ENCODE measurements at regions not wholly inside any gene's neighbourhood (a gene's known extent, or its start where the extent isn't known, plus 50 kb on each side); places are given as distances from the start of the nearest gene placed in this dataset.
"Not testable (repeated sequence)": the region's sequence is repeated elsewhere in the genome, so short reads cannot be mapped to it uniquely, and the experiment has no call there.

DNA sequence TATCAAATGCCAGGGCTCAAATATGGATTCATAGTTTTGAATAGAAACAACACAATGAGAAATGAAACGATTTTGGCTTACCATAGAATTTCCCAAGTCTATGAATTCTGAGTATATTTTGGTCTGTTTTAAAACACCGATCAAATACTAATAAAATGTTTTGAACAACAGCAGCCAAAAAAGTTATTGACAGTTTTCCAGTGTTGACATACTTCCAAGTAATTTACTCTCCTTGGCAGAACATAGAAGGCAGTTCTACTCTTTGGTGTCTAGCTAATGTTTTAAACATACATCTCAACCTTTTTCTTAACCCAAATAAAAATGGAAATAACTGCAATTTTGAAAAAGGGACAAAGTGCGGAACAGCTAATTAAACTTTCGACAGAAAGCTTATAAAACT is 1419.8 kb downstream of the ADGRL3 start:
- DNase-seq (ENCODE audit: extremely low spot score, unreplicated experiment) = no peak
- no peak overlapping the region for H3K4me3 Mint-ChIP-seq
- TF ChIP-seq, protein P1, sequence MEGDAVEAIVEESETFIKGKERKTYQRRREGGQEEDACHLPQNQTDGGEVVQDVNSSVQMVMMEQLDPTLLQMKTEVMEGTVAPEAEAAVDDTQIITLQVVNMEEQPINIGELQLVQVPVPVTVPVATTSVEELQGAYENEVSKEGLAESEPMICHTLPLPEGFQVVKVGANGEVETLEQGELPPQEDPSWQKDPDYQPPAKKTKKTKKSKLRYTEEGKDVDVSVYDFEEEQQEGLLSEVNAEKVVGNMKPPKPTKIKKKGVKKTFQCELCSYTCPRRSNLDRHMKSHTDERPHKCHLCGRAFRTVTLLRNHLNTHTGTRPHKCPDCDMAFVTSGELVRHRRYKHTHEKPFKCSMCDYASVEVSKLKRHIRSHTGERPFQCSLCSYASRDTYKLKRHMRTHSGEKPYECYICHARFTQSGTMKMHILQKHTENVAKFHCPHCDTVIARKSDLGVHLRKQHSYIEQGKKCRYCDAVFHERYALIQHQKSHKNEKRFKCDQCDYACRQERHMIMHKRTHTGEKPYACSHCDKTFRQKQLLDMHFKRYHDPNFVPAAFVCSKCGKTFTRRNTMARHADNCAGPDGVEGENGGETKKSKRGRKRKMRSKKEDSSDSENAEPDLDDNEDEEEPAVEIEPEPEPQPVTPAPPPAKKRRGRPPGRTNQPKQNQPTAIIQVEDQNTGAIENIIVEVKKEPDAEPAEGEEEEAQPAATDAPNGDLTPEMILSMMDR (conservative IDR thresholded peaks at IDR 0.05) = no peak
- H3K27me3 Mint-ChIP-seq = no peaks in the 10 kb centered on the region
- H3K9me3 Mint-ChIP-seq = no peaks in the 10 kb centered on the region
- H3K4me1 Mint-ChIP-seq (ENCODE audit: unreplicated experiment) = no peaks in the 10 kb centered on the region
- H3K36me3 Mint-ChIP-seq = no peaks in the 10 kb centered on the region
- no peak overlapping the region for H3K27ac Mint-ChIP-seq

DNA sequence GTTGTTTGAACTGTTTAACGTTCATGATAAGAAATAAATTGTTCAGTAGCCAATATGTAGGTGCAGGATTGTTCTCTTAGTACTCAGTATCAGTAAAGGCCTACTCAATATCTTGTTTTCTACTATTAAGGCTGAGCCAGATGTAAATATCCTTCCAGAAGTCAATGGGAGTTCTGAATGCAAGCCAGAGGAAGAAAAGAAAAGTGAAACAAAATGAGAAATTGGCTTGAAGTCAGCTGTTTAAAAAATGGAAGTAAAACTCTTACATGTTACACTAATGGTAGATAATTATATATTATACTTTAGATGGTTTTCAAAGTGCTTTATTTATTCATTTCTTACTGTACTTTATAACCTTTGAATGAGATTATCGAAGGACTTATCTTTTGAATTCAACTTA is 1417.9 kb downstream of the ADGRL3 start:
- no peaks in the 10 kb centered on the region for H3K27me3 Mint-ChIP-seq
- H3K9me3 Mint-ChIP-seq = no peaks in the 10 kb centered on the region
- TF ChIP-seq, protein P1 (conservative IDR thresholded peaks at IDR 0.05) = no peak
- no peak overlapping the region for H3K4me3 Mint-ChIP-seq
- no peaks in the 10 kb centered on the region for H3K4me1 Mint-ChIP-seq (ENCODE audit: unreplicated experiment)
- H3K36me3 Mint-ChIP-seq = no peaks in the 10 kb centered on the region
- DNase-seq (ENCODE audit: extremely low spot score, unreplicated experiment) = no peak
- H3K27ac Mint-ChIP-seq = no peak overlapping the region

DNA sequence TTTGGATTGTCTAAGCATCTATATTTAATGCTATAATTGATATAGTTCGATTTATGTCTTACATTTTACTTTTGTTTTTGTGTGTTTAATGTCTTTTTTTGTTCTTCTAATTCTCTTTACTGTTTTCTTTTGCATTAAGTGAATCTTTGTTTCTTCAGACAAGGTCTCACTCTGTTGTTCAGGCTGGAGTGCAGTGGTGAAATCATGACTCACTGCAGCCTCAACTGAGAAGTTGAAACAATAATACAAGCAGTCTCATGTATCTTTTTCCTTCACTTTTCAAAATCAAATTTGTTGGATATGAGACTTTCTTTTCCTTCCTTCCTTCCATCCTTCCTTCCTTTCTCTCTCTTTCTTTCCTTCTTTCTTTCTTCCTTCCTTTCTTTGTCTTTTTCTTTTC is 1401.6 kb downstream of the ADGRL3 start:
- Mint-ChIP-seq H3K9me3 (no peaks in the 10 kb centered on the region), H3K27me3 (no peaks in the 10 kb centered on the region), H3K4me1 (ENCODE audit: unreplicated experiment) (no peaks in the 10 kb centered on the region), H3K36me3 (no peaks in the 10 kb centered on the region), H3K4me3 (no peak overlapping the region), H3K27ac (no peak overlapping the region)
- TF ChIP-seq, protein P1 (conservative IDR thresholded peaks at IDR 0.05) = no peak
- DNase-seq (ENCODE audit: extremely low spot score, unreplicated experiment) = no peak

DNA sequence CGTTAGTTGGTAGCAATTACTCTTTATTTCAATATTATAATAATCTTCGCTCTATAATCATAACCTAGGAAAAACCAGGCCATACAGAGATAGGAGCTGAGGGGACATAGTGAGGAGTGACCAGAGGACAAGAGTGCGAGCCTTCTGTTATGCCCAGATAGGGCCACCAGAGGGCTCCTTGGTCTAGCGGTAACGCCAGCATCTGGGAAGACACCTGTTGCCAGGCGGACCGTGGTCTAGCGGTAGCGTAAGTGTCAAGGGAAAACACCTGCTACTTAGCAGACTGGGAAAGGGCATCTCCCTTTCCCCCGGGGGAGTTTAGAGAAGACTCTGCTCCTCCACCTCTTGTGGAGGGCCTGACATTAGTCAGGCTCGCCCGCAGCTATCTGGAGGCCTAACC is 1395.1 kb downstream of the ADGRL3 start:
- not testable (repeated sequence) for H3K9me3 Mint-ChIP-seq; H3K4me1 Mint-ChIP-seq (ENCODE audit: unreplicated experiment); H3K36me3 Mint-ChIP-seq; H3K27ac Mint-ChIP-seq; H3K27me3 Mint-ChIP-seq; H3K4me3 Mint-ChIP-seq; DNase-seq (ENCODE audit: extremely low spot score, unreplicated experiment)
- TF ChIP-seq, protein P1 (conservative IDR thresholded peaks at IDR 0.05) = peak; percentile 73

DNA sequence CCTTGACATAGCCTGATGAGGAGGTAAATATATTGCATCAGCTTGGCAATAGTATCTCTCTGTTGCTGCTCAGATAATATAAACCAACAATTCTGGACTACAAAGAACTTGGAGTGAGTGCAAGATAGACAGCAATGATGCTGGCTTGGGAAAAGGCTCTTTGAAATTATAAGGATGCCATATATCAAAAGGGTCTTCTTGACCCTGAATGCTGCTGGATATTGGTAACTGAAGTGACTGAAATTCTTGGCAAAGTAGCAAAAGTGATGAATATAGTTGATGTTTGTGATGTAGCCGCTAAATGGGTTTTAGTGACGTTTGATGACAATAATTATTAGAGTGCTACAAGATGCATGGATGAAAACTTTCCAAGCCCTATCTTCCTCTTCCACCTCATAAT is 1391.6 kb downstream of the ADGRL3 start:
- Mint-ChIP-seq H3K27me3 (peaks cover 4% of the 10 kb centered on the region), H3K36me3 (no peaks in the 10 kb centered on the region), H3K4me3 (no peak overlapping the region), H3K27ac (no peak overlapping the region), H3K4me1 (ENCODE audit: unreplicated experiment) (no peaks in the 10 kb centered on the region), H3K9me3 (no peaks in the 10 kb centered on the region)
- no peak for DNase-seq (ENCODE audit: extremely low spot score, unreplicated experiment)
- TF ChIP-seq, protein P1 (conservative IDR thresholded peaks at IDR 0.05) = no peak

DNA sequence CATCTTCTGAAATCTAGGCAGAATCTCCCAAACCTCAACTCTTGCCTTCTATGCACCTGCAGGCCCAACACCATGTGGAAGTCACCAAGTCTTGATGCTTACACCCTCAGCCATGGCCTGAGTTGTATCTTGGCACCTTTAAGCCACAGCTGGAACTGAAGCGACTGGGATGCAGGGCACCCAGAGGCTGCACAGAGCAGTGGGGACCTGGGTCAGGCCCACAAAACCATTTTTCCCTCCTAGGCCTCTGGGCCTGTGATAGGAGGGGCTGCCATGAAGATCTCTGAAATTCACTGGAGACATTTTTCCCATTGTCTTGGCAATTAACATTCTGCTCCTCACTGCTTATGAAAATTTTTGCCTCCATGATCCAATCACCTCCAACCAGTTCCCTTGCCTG is 1388.5 kb downstream of the ADGRL3 start:
- Mint-ChIP-seq H3K27me3 (peaks cover 4% of the 10 kb centered on the region), H3K36me3 (no peaks in the 10 kb centered on the region), H3K9me3 (no peaks in the 10 kb centered on the region), H3K27ac (no peak overlapping the region), H3K4me3 (no peak overlapping the region), H3K4me1 (ENCODE audit: unreplicated experiment) (no peaks in the 10 kb centered on the region)
- TF ChIP-seq, protein P1 (conservative IDR thresholded peaks at IDR 0.05) = no peak
- DNase-seq (ENCODE audit: extremely low spot score, unreplicated experiment) = no peak
